ENCODE measurements at regions not wholly inside any gene's neighbourhood (a gene's known extent, or its start where the extent isn't known, plus 50 kb on each side); places are given as distances from the start of the nearest gene placed in this dataset.

GRCh38 chr21:43266534-43266933 lies 97.7 kb downstream of the CRYAA start:
- H3K36me3 ChIP-seq (ENCODE audit: control insufficient read depth, insufficient read depth, low read length) = no peaks in the 10 kb centered on the region
- DNase-seq (ENCODE audit: low read depth) (peak; percentile 69), FAIRE-seq (no peak)
- no peak overlapping the region for H3K4me3 ChIP-seq (ENCODE audit: low read depth, low read length)
- H3K27me3 ChIP-seq (ENCODE audit: control insufficient read depth, insufficient read depth, low read length) = no peaks in the 10 kb centered on the region
- TF ChIP-seq, protein P1, sequence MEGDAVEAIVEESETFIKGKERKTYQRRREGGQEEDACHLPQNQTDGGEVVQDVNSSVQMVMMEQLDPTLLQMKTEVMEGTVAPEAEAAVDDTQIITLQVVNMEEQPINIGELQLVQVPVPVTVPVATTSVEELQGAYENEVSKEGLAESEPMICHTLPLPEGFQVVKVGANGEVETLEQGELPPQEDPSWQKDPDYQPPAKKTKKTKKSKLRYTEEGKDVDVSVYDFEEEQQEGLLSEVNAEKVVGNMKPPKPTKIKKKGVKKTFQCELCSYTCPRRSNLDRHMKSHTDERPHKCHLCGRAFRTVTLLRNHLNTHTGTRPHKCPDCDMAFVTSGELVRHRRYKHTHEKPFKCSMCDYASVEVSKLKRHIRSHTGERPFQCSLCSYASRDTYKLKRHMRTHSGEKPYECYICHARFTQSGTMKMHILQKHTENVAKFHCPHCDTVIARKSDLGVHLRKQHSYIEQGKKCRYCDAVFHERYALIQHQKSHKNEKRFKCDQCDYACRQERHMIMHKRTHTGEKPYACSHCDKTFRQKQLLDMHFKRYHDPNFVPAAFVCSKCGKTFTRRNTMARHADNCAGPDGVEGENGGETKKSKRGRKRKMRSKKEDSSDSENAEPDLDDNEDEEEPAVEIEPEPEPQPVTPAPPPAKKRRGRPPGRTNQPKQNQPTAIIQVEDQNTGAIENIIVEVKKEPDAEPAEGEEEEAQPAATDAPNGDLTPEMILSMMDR (IDR thresholded peaks at IDR 0.05; ENCODE audit: insufficient read depth, low read length, severe bottlenecking) = no peak

DNA sequence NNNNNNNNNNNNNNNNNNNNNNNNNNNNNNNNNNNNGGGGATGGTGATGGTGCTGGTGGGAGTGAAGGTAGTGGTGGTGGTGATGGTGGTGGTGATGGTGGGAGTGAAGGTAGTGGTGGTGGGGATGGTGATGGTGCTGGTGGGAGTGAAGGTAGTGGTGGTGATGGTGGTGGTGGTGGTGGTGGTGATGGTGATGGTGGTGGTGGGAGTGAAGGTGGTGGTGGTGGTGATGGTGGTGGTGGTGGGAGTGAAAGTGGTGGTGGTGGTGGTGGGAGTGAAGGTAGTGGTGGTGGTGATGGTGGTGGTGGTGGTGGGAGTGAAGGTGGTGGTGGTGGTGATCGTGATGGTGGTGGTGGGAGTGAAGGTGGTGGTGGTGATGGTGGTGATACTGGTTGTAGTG lies 93.6 kb downstream of the CRYAA start:
- FAIRE-seq (no peak), DNase-seq (ENCODE audit: low read depth) (peak; percentile 22)
- Histone ChIP-seq H3K4me3 (ENCODE audit: low read depth, low read length) (no peak overlapping the region), H3K36me3 (ENCODE audit: control insufficient read depth, insufficient read depth, low read length) (no peaks in the 10 kb centered on the region), H3K27me3 (ENCODE audit: control insufficient read depth, insufficient read depth, low read length) (no peaks in the 10 kb centered on the region)
- TF ChIP-seq, protein P1 (IDR thresholded peaks at IDR 0.05; ENCODE audit: insufficient read depth, low read length, severe bottlenecking) = no peak

All from bronchial epithelial cell (primary cell).